ENCODE measurements at regions not wholly inside any gene's neighbourhood (a gene's known extent, or its start where the extent isn't known, plus 50 kb on each side); places are given as distances from the start of the nearest gene placed in this dataset.

DNA sequence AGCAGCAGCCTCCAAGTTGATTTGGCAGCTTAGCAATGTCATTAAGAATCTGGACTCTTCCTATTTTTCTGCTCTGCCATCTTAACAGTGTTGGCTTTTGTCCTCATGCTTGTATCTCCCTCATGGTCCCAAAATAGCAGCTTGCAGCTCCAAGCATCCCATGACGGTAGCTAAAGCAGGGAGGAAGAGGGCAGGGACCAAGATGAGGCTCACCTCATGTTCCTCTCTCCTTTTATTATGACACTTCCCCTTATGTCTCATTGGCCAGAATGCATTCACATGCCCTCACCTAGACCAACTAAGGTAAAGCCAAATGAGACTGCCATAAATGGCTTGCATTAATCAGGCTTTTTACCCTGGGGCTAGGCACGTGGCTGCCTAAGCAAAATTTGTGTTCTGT lies 382.4 kb downstream of the SHQ1 start:
- no peak for DNase-seq (ENCODE audit: low read depth)
- Histone ChIP-seq H3K36me3 (ENCODE audit: control insufficient read depth, insufficient read depth, low read length) (no peaks in the 10 kb centered on the region), H3K4me3 (ENCODE audit: low read depth, low read length) (no peak overlapping the region), H3K27me3 (ENCODE audit: control insufficient read depth, insufficient read depth, low read length) (peaks cover 2% of the 10 kb centered on the region)
- TF ChIP-seq, protein P1, sequence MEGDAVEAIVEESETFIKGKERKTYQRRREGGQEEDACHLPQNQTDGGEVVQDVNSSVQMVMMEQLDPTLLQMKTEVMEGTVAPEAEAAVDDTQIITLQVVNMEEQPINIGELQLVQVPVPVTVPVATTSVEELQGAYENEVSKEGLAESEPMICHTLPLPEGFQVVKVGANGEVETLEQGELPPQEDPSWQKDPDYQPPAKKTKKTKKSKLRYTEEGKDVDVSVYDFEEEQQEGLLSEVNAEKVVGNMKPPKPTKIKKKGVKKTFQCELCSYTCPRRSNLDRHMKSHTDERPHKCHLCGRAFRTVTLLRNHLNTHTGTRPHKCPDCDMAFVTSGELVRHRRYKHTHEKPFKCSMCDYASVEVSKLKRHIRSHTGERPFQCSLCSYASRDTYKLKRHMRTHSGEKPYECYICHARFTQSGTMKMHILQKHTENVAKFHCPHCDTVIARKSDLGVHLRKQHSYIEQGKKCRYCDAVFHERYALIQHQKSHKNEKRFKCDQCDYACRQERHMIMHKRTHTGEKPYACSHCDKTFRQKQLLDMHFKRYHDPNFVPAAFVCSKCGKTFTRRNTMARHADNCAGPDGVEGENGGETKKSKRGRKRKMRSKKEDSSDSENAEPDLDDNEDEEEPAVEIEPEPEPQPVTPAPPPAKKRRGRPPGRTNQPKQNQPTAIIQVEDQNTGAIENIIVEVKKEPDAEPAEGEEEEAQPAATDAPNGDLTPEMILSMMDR (IDR thresholded peaks at IDR 0.05; ENCODE audit: insufficient read depth, low read length, poor library complexity, severe bottlenecking), result no peak

DNA sequence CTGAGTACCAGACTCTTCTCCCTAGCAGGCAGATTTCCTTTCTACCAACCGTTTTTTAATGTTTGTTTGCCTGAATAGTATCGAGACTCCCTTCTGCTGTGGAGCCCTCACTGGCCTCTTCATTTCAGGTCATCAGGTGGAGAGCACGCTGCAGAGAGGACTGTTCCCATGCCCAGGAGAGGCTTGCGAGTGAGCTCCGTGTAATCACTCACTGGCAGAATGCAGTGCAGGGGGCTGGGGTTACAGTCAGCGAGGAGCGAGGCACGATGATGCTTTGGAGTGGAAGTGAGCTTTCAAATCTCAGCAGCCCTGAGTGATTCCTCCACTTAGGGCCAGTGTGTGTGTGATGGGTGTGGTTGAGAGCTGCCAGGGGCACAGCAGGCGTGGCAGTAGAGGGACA lies 385.2 kb downstream of the SHQ1 start:
- H3K27me3 ChIP-seq (ENCODE audit: control insufficient read depth, insufficient read depth, low read length), result peaks cover 5% of the 10 kb centered on the region
- no peak overlapping the region for H3K4me3 ChIP-seq (ENCODE audit: low read depth, low read length)
- no peaks in the 10 kb centered on the region for H3K36me3 ChIP-seq (ENCODE audit: control insufficient read depth, insufficient read depth, low read length)
- TF ChIP-seq, protein P1 (IDR thresholded peaks at IDR 0.05; ENCODE audit: insufficient read depth, low read length, poor library complexity, severe bottlenecking), result no peak
- no peak for DNase-seq (ENCODE audit: low read depth)

DNA sequence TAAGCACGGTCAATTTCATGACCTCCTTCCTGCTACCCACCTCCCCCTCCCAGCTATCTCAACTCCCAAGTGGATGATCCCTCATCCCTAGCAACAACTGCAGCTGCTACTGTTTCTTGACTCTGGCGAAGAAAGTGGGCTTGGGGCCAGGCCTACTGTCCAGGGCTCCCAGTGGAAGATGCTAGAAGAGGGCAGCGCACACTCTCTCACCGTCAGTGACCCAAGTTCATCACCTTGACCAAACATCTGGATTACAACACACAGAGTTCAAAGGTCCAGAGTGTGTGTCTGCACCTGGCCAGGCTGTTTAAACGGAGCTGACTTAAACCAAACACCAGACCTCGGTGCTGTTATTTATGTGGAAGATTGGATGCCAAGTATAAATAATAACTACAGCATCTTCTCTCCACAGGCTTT lies 385.6 kb downstream of the SHQ1 start:
- TF ChIP-seq, protein P1 (IDR thresholded peaks at IDR 0.05; ENCODE audit: insufficient read depth, low read length, poor library complexity, severe bottlenecking), result no peak
- Histone ChIP-seq H3K4me3 (ENCODE audit: low read depth, low read length) (no peak overlapping the region), H3K27me3 (ENCODE audit: control insufficient read depth, insufficient read depth, low read length) (peaks cover 5% of the 10 kb centered on the region), H3K36me3 (ENCODE audit: control insufficient read depth, insufficient read depth, low read length) (no peaks in the 10 kb centered on the region)
- DNase-seq (ENCODE audit: low read depth), result no peak

DNA sequence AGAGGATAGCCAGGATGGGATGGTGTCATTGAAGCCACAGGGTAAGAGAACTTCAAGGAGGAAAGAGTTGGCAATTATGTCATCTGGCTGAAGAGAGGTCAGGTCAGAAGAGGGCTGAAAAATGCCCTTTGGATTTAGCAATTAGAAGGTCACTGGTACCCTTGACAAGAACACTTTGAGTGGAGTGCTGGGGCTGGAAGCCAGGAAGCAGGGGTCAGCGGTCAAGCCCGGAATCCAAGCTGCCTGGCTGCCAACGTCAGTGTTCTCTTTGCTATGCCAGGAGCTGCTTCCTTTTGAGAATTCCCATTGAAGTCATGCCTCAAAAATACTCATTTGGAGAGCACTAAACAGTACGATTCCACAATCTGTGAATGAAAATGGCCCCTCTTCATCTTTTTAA lies 386.5 kb downstream of the SHQ1 start:
- Histone ChIP-seq H3K27me3 (ENCODE audit: control insufficient read depth, insufficient read depth, low read length) (peaks cover 5% of the 10 kb centered on the region), H3K36me3 (ENCODE audit: control insufficient read depth, insufficient read depth, low read length) (no peaks in the 10 kb centered on the region), H3K4me3 (ENCODE audit: low read depth, low read length) (no peak overlapping the region)
- TF ChIP-seq, protein P1 (IDR thresholded peaks at IDR 0.05; ENCODE audit: insufficient read depth, low read length, poor library complexity, severe bottlenecking), result no peak
- DNase-seq (ENCODE audit: low read depth), result no peak

DNA sequence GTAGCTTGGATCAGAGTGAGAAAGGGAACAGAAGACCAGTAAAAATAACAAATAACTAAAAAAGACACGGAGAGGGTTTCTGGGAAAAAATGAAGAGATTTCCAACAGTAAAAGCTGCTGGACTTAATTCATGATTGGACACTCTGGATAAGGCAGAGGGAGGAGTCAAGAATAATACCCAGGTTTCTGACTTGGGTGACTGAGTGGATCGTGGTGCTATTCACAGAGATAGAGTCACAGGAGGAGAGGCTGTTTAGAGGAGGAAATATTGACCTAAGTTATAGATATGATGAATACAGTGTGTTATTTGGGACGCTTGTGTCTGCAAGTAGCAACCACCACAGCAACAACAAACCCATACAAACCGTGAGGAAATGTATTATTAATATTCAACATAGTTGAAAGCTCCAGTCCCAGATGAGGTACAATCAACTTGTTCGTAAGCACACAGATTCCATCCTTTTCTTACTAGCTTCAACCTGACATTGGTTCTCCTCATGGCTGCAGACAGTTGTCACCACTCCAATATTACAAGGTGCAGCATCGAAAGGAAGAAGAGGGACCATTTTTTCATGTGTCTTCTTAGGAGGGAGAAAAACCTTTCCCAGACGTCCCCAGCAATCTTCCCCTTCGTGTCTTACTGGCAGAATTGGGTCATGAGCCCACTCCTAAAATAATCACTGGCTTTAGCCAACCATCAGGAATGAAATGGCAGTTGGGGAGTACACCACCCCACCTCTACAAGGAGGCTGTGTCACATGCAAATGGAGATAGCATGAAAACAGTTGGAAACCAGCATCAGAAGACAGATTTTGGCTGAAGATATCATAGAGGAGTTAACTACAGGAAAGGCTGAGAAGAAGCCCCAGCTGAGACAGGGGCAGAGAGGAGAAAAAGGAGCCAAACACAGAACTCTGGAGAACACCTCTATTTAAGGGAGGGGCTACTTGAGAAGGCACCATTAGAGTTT lies 387.8 kb downstream of the SHQ1 start:
- TF ChIP-seq, protein P1 (IDR thresholded peaks at IDR 0.05; ENCODE audit: insufficient read depth, low read length, poor library complexity, severe bottlenecking), result no peak
- no peak for DNase-seq (ENCODE audit: low read depth)
- H3K36me3 ChIP-seq (ENCODE audit: control insufficient read depth, insufficient read depth, low read length), result no peaks in the 10 kb centered on the region
- no peak overlapping the region for H3K4me3 ChIP-seq (ENCODE audit: low read depth, low read length)
- H3K27me3 ChIP-seq (ENCODE audit: control insufficient read depth, insufficient read depth, low read length), result peaks cover 3% of the 10 kb centered on the region

Measured in kidney epithelial cell (primary cell).